IPS DF 19.7 (cell line): ENCODE measurements at regions not wholly inside any gene's neighbourhood (a gene's known extent, or its start where the extent isn't known, plus 50 kb on each side); places are given as distances from the start of the nearest gene placed in this dataset.

Source experiments
- DNase-seq: peaks from one replicate; pipeline ENCODE4 v3.0.0-alpha.2; 2013; ENCODE audit warnings: low read depth, low spot score

DNA sequence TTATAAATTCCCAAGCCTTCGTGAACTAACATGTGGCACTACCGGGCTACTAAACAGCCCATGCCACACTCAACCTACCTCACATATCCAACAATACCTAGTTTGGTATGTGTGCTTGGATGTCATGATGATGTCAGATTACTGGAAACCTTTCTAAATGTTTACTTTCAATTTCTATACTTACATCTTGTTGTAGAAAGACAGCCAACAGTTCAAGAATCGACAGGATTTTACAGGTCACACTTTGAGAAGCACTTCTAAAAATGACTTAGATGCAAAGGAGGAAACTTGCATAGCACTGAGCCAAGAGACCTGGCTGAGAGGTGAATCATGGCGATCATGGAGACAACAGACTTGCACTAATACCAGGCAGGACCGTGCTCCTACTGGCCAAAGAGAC is 209.9 kb downstream of the COL4A1 start:
- no peak for DNase-seq

DNA sequence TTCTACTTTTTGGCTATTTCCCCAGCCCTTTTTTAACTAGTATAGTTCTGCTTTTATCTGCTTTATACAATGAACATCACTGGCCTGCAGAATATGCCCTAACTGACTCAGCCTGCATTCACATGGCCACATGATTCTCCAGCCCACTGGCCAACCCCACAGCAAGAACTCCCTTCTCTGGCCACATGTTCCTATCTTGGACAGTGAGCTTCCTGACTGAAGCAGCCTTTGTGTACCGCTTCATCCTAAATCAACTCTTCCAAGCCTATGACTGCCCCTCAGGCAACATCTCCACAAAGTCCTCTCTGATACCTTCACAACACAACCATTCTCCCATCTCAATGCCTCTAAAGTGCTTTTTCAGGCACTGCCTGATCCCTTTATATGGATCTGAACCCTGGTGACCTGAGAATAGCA is 214.1 kb downstream of the COL4A1 start:
- no peak for DNase-seq

DNA sequence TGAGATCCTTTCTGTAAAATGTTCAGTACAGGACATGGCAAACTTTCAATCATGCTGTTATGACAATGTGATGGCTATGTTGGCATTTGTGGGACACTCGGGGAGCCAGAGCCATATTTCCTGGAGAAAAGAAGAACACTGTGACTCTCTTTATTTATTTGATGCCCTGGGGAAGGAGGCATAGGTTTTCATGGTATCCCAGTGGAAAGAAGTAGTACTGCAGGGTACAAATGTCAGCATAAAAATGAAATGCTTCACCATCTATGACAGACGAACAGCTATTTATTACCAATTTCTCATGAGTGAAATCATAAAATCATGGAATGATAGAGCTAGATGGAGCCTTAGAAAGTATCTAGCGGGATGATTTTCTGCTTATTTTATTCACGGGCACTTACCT is 217.1 kb downstream of the COL4A1 start:
- no peak for DNase-seq

DNA sequence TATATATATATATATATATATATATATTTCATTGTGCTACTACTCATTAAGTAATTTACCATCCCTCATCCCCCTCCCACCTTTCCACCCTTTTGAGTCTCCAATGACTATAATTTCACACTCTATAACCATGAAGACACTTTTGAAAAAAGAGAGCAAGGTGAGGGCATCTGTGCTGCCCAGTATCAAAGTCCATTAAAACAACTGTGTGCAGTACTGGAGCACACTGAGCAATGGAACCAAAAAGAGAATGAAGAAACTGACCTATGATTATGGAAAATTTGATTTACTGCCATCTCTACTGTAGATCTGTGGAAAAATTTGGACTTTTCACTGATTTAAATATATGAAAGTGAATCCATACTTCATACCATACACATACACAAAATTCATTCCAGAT is 217.9 kb downstream of the COL4A1 start:
- no peak for DNase-seq

DNA sequence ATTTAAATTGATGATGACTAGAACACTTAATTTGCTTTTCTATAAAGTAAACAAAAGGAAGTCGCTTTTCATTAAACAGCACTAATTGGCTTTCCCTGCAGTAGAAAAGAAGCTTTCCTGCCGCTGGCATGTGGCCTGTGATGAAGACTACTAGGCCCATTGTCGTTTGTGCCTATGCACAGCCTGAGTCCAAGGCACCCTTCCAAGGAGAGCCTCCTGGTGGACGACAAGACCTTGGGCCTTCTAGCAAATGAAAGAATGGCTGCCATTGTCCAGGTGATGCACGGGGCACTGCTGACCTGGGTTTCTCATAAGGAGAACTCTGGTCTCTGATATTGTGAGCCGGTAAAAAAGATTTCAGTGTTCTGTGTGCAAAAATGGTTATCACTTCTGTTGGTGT is 233.0 kb downstream of the COL4A1 start:
- DNase-seq = no peak

DNA sequence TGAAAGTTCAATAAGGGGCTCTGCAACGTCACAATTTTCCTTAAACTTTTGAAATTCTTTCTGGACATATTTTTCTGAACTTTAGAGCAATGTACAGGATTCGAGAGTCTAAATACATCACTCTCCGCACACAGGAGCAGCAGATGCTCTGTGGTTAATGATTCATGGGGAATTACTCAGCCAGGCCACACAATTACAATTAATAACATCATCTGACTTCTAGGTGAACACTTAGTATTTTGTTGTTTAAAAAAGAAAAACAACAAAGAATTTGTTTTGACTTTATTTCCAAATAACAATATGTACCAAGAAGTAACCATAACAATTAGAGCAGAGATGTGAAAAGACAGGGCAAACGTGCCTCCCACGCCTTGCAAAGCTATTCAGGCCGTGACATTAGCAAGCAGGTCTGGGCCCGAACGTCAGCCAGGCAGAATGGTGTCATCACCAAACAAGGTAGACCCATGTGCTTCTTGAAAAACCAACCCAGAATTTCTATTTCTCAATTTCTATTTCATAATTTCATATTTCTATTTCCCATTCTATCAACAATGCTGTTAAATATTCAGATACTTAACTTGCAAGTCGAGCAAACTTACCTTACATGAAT is 236.3 kb downstream of the COL4A1 start:
- no peak for DNase-seq

DNA sequence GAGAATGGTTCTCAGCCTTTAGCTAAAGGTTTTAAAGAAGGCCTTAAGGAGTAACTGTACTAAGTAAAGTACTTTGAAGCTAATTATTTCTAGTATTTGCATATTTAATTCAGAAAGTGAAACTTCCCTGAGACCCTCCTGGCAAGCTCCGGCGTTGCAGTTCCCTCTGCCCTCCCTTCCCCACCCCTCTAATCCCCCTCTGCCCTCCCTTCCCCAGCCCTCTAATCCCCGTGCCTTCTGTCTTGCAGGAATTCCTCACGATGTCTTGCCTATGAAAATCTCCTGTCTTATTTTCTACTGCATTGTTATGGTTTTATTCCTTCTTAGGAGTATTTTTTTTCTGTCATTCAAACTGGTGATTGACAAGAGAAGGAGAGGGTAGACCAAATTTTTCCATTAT is 236.9 kb downstream of the COL4A1 start:
- DNase-seq = no peak

DNA sequence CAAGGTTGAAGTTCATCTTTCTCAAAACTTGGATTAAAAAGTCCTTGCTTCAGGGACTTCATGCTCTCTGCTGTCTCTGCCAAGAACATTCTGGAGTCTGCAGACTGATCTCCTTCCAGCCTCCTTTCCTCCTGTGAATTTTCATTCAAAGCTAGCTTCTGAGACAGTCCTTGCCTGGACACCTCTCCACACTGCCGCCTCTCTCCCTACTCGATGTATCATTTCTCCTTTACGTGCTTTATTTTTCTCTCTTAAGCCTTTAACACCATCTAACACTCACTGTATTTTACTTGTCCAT is 238.8 kb downstream of the COL4A1 start:
- DNase-seq = no peak

DNA sequence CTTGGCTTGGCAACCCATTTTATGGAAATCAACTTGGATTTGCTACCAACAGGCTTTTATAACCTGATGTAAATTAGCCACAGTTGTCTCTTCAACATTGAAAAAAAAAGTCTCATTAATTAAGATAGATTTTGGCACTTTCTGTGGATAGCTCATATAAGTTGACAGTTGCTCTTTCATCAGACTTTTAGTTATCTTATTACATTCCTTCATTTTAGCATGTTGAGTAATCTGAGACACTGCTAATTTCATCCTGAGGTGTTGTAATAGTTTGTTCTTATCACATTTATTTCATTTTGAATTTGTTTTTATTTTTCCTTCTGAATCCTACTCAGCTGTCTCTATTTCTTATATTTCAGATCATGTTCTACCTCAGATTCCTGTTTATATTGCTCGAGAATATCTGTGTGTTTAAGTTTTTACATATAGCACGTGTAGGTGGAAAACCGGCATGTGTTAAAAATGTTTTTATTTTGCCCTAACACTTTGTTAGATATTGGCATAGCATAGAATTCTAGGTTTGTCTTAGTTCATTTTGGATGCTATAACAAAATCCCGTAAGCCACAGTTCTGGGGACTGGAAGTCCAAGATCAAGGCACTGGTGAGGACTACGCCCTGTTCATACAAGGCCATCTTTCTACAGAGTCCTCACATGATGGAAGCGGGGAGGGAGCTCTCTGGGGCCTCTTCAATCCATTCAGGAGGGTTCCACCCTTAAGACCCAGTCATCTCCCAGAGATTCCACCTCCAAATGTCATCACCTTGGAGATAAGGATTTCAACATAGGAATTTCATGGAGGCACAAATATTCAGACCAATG is 239.4 kb downstream of the COL4A1 start:
- no peak for DNase-seq

DNA sequence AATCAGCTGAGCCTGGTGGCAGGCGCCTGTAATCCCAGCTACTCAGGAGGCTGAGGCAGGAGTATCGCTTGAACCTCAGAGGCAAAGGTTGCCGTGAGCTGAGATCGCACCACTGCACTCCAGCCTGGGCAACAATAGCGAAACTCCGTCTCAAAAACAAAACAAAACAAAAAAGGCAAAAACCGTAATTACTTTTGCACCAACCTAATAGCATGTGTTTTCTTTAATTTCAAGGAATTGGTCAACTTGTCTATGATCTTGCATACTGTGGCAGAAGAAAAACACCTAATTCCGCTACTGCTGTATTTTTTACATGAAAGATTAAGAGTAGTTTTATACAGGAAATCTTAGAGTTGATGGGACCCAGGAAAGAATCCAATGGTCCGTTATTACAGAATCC is 241.2 kb downstream of the COL4A1 start:
- no peak for DNase-seq

DNA sequence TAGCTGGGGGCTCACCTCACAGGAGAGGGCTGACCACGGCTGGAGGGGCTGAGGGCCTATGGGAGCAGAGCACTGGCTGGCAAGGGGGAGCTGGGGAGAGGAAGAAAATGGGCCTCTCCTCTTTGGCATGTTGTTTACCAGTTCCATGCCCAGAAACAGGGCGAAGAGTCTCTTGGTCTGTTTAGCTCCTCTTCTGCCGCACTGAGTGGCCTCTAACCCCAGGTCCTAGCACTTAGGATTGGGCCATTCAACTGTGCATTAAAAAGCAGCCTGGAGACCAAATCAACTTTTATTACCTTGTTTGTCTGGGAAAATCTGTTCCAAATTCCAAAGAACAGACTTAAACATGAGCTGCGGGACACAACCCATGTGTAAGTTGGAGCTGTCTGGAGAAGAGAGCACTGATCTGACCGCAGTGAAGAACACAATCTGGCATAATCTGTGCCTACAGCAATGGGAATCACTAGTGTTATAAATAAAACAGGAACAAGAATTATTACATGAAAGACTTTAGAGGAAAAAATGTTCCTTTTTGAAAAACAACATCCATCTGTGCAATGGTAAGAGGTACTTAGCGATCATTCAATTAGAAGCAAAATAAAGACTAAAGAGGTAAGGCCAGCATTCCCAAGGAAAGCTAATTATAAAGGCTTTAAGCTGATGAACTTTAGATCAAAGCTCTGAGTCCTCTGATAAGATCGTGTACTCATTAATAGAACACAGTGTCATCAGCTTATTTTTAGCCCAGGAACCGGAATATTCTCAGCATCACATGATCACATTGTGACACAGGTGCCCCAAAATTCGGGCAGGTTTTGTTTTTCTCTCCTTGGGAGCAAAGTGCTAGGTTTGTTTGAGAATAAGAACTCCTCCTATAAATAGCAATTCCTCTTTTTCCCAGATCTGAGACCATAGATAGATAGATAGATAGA is 243.2 kb downstream of the COL4A1 start:
- DNase-seq = no peak

DNA sequence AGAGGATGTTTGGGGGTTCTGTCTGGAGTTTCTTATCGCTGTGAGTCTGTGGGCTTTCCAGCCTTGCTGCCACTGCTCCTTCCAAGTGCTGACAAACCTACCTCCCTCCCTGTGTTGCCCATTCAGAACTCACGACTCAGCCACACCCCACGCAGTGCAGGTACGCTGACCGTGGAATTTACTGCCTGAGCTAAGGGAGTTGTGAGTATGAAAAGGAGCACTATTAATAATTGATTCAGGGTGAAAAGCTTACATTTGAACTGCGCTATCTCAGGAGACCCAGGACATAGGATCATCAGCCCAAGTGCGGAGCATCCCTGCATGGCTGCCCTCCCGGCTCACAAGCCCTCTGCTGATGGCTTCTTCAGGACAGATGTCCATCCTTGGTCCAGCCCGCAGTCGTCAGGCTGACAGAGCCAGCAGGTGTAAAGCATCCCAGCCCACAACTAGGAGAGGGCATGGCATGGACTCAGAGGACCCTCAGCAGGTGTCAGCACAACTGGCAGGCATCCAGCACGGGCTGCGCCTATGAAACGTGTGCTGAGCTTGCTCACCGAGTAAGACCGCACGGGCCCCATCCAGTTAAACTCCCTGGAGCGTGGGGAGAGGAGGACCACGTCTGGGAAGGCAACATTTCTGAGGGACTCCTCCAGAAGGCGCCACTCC is 244.0 kb downstream of the COL4A1 start:
- no peak for DNase-seq

DNA sequence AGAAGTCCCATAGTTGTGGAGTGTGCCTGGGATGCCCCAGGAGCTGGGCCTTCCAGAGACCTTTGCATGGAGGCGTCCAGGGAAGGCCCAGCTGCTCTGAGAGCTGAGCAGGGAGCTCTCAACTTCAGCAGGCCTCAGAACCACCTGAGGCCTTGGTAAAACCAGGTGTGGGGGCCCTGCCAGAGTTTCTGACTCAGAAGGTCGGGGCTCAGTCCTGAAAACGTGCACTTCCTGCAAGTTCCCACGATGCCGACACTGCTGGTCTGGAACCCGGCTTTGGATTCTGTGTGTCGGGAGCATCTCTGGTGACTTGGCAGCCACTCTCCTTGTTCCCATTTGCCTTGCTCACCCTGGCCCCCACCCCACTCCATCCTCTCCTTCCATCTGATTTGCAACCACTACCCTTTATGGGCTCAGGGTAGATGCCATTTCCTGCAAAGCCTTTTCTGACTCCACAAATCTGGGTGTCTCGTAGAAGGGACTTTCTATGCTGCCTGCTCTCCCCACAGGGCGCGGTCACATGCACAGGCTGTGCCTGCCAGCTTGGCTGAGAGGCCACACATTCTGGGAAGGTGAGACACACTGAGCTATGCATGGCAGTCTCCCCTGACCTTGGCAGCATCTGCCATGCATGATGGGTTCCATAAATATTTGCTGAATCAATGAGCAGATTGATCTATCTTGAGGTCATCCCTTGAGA is 244.7 kb downstream of the COL4A1 start:
- no peak for DNase-seq

DNA sequence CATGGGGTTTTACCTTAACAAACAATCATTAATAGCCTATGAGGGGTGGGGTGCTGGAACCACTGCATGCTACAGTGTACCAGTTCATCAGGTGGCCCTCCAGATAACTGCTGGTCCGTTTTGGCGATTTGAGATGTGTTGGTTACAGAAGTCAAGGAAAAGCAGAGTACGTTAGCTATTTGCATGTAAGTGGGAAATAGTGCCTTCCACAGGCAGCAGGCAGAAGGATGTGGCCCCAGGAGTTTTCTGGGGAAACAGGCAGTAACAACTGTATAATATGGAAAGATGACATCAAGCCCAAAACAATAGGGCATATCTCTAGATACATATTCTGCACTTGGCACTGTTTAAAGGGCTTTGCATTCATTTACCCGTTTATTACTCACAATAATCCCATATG is 245.7 kb downstream of the COL4A1 start:
- no peak for DNase-seq

DNA sequence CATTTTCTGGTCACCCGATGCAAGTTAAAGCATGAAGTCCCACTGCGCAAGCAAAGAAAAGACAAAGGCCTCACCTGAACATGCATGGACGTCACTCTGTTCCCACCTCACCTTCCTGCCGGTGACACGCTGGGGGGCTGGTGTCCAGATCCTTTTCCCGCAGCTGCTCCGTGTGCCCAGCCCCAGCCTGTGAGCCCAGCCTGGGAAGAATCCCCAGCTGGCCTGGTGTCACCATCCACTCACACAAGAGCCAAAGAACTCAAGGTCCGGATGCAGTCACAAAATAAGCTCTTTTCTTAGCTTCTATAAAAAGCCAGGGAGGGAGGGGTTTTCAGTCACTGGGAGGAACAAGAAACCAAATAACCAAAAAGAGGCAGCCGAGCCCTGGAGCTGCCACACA is 249.9 kb downstream of the COL4A1 start:
- DNase-seq = no peak

DNA sequence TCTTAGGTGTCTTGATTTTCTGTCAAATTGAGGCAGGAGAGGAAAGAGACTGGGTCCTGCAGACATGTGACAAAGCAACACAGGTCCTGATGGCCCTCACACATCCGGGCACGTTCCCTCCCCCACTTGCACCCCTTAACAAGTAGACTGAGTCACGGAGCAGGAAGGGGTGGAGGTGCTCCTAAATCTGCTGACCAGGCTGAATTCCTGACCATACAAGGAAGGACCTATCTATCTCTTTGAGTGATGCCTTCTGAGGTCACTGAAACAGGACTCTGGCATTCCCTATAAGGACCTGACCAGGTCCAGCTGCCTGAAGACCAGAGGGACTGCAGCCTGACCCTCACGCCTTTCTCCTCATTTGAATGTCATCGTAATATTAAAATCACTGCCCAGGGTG is 250.3 kb downstream of the COL4A1 start:
- DNase-seq = no peak

DNA sequence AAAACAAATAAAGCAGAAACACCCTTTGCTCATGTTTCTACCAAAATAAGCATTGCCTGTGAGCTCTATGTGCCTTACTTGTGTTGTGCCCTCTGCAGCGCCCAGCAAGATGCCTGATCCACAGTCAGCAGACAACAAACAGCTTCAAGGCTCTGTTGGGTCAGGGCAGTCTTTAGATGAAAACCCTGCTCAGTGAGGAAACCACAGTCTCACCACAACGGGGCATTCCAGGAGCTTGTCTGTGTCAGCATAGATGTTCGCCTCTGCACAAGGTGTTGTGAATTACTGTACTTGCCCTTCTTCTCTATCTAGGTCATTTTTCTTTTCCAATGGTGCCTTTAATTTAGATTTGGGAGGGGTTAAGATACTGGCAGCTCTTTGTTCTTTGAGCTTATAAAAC is 251.9 kb downstream of the COL4A1 start:
- DNase-seq = no peak

DNA sequence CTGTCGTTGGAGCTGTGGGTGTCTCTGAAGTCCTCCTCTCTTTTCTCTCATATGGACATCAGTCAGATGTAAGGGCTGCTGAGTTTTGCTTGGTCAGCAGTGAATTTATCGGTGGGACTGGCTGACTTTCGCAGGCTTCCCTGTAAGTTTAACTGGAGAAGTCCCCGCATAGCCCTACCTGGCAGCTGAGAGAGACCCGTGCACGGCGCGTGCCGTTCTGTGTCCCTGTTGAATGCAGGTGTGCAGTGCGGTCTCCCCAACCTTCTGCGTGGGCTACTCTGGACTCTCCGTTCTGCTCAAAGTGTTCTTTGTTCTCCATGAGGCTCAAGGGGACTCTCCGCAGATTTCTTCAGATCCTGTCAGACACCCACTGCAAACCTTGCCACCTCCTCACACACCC is 252.9 kb downstream of the COL4A1 start:
- DNase-seq = no peak

DNA sequence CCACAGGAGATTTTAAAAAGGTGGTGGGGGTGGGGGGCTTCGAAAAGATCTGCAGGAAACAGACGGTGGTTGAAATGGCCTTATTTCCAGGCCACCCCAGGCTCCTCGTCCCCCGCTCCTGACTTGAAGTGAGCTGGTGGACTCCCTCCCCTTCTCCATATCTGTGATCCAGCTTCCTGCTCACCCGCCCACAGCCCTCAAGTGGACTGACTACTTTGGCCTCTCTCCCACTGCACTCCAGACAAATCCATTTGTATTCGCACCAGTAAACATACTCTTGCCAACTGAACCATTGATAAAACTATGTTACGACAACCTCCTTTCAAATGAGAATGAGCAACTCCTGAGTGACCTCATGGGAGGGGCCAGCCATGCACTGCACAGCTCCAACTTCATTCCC is 259.5 kb downstream of the COL4A1 start:
- no peak for DNase-seq

DNA sequence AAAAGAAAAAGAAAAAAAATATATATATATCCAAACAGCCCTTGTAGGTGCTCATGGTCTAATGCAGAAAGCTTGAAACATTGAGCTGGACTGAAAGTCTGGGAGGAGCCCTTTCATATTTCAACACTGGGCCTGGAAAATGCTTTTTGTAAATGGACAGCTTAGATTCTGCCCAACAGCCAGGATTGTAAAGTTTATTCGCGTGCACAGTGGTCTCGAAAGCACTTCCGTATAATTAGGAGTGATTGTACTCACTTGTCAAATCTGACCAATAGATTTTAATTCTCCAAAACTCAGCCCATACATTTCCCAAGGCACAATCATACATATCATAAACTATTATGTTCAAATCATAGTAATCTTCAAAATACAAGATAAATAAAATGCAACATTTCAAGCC is 260.1 kb downstream of the COL4A1 start:
- no peak for DNase-seq

DNA sequence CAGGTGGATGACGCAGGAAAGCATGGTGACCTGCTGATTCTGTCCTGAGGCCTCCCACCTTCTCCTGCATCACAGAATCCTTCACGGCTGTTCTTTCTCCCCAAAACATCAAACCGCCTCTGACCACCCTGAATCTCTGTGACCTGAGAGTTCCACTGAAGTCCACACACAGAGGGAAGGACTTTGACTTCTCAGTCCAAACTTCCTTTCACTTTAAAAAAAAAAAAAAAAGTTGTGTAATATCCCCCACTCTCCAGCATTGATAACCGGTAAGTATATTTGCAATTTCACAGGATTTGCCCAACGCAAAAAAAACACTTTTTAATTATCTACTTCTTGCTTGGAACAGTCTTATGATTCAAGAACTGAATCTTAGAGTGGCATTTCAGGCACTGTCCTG is 259.5 kb upstream of the IRS2 start:
- no peak for DNase-seq

DNA sequence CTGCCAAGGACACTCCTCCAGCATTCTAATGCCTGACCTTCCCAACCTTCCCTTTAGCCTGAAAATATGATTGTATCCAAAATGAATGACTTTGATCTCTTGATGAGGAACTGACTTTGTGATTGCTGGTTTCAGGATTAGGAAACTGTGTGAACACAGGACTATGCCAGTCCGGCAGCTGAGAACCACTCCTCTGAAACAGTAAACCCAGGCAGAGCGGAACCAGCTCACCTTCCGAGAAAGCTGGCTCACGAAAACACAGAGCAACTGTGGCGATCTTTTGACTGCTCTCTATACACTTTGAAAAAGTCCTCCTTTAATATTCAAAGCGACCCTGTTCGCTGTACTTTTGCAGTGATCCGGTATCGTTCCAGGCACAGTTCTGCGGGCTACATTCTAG is 258.8 kb upstream of the IRS2 start:
- DNase-seq = no peak
